Parathyroid adenoma (tissue), 2 donors: ENCODE measurements at regions not wholly inside any gene's neighbourhood (a gene's known extent, or its start where the extent isn't known, plus 50 kb on each side); places are given as distances from the start of the nearest gene placed in this dataset.

Experiments
- H2AFZ ChIP-seq: fragments of 300-600 bp; sonication (generic); one replicate; pipeline ENCODE4 v1.7.0; 2017; ENCODE audit warnings: antibody characterized with exemption, mild to moderate bottlenecking
- H3K27ac ChIP-seq: fragments of 300-600 bp; sonication (generic); one replicate; pipeline ENCODE4 v1.7.0; 2017
- H3K27me3 ChIP-seq: fragments of 300-600 bp; sonication (generic); one replicate; pipeline ENCODE4 v1.7.0; 2017; ENCODE audit warnings: low read length; ENCODE audit not compliant: control insufficient read depth, insufficient read depth
- H3K36me3 ChIP-seq: fragments of 300-600 bp; sonication (generic); one replicate; pipeline ENCODE4 v1.7.0; 2017; ENCODE audit warnings: low read length; ENCODE audit not compliant: control insufficient read depth, insufficient read depth
- H3K4me1 ChIP-seq: fragments of 300-600 bp; sonication (generic); one replicate; pipeline ENCODE4 v1.7.0; 2017; ENCODE audit warnings: control low read depth
- H3K4me2 ChIP-seq: fragments of 300-600 bp; sonication (generic); one replicate; pipeline ENCODE4 v1.7.0; 2017; ENCODE audit warnings: low read length
- H3K4me3 ChIP-seq: fragments of 300-600 bp; sonication (generic); one replicate; pipeline ENCODE4 v1.7.0; 2017; ENCODE audit warnings: low read depth, low read length
- H3K79me2 ChIP-seq: fragments of 300-600 bp; sonication (generic); one replicate; pipeline ENCODE4 v1.7.0; 2017; ENCODE audit warnings: control low read depth
- H3K9ac ChIP-seq: fragments of 300-600 bp; sonication (generic); one replicate; pipeline ENCODE4 v1.7.0; 2017; ENCODE audit warnings: mild to moderate bottlenecking
- H3K9me3 ChIP-seq: fragments of 300-600 bp; sonication (generic); one replicate; pipeline ENCODE4 v1.7.0; 2017; ENCODE audit warnings: low read length; ENCODE audit not compliant: control insufficient read depth
- TF ChIP-seq, protein P1 (sequence below): fragments of 300-600 bp; sonication (generic); IDR thresholded peaks from one replicate; pipeline ENCODE4 v1.7.0; 2017; ENCODE audit warnings: antibody characterized with exemption, mild to moderate bottlenecking
- donor health status: primary hyperparathyroidism.

DNA sequence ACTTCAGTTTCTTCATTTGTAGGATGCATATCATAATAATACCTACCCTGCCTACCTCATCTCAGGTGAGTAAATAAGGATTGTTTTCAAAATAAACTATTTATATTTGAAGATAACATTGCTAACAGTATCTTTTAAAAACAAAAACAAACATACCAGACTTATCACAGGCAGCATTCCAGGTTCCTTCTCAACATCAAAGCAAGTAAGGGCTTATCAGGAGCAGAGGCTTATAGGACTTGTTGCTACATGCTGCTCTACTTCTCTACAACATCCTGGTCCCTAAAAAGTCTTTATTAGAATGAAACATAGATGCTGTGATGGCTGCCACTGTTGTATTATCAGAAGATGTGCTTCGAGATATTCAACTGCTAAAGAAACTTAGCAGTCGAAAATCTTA is 149.2 kb upstream of the PRDM1 start:
- Histone ChIP-seq H2AFZ (no peak overlapping the region), H3K27ac (no peak overlapping the region), H3K9me3 (no peaks in the 10 kb centered on the region), H3K4me1 (no peaks in the 10 kb centered on the region), H3K4me3 (no peak overlapping the region), H3K79me2 (no peaks in the 10 kb centered on the region), H3K4me2 (no peak overlapping the region), H3K27me3 (no peaks in the 10 kb centered on the region), H3K36me3 (no peaks in the 10 kb centered on the region), H3K9ac (no peak overlapping the region)
- TF ChIP-seq, protein P1, sequence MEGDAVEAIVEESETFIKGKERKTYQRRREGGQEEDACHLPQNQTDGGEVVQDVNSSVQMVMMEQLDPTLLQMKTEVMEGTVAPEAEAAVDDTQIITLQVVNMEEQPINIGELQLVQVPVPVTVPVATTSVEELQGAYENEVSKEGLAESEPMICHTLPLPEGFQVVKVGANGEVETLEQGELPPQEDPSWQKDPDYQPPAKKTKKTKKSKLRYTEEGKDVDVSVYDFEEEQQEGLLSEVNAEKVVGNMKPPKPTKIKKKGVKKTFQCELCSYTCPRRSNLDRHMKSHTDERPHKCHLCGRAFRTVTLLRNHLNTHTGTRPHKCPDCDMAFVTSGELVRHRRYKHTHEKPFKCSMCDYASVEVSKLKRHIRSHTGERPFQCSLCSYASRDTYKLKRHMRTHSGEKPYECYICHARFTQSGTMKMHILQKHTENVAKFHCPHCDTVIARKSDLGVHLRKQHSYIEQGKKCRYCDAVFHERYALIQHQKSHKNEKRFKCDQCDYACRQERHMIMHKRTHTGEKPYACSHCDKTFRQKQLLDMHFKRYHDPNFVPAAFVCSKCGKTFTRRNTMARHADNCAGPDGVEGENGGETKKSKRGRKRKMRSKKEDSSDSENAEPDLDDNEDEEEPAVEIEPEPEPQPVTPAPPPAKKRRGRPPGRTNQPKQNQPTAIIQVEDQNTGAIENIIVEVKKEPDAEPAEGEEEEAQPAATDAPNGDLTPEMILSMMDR: no peak

DNA sequence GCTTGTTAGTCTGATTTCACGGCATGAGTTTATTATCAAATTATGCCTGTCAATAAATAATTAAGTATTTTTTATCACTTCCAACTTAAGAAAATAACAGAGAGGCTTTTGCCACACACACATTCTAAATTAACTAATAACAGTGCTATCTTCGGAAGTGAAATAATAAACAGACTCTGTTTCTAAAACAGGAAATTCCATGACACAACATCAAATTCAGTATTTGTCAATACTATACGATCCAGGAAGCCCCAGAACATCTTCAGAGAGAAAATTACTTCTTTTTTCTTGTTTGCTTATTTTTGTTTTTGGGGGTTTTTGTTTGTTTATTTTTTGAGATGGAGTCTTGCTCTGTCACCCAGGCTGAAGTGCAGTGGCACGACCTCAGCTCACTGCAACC is 150.7 kb upstream of the PRDM1 start:
- TF ChIP-seq, protein P1: no peak
- Histone ChIP-seq H3K4me1 (no peaks in the 10 kb centered on the region), H3K9ac (no peak overlapping the region), H3K9me3 (no peaks in the 10 kb centered on the region), H3K4me3 (no peak overlapping the region), H2AFZ (no peak overlapping the region), H3K27ac (no peak overlapping the region), H3K36me3 (no peaks in the 10 kb centered on the region), H3K27me3 (no peaks in the 10 kb centered on the region), H3K4me2 (no peak overlapping the region), H3K79me2 (no peaks in the 10 kb centered on the region)

GRCh38 chr6:105934708-105935107 is 151.4 kb upstream of the PRDM1 start:
- Histone ChIP-seq H3K79me2 (no peaks in the 10 kb centered on the region), H3K27ac (no peak overlapping the region), H3K9ac (no peak overlapping the region), H3K27me3 (no peaks in the 10 kb centered on the region), H3K36me3 (no peaks in the 10 kb centered on the region), H3K9me3 (no peaks in the 10 kb centered on the region), H3K4me1 (no peaks in the 10 kb centered on the region), H2AFZ (no peak overlapping the region), H3K4me2 (no peak overlapping the region), H3K4me3 (no peak overlapping the region)
- TF ChIP-seq, protein P1: no peak

- Histone ChIP-seq H3K9me3 (no peaks in the 10 kb centered on the region), H3K4me3 (no peak overlapping the region), H3K27me3 (no peaks in the 10 kb centered on the region), H3K4me2 (no peak overlapping the region), H3K36me3 (no peaks in the 10 kb centered on the region), H3K9ac (no peak overlapping the region), H2AFZ (no peak overlapping the region), H3K27ac (no peak overlapping the region), H3K4me1 (no peaks in the 10 kb centered on the region), H3K79me2 (no peaks in the 10 kb centered on the region)
- TF ChIP-seq, protein P1: no peak
Measured at GRCh38 chr6:105932440-105932839, 153.7 kb upstream of the PRDM1 start.

DNA sequence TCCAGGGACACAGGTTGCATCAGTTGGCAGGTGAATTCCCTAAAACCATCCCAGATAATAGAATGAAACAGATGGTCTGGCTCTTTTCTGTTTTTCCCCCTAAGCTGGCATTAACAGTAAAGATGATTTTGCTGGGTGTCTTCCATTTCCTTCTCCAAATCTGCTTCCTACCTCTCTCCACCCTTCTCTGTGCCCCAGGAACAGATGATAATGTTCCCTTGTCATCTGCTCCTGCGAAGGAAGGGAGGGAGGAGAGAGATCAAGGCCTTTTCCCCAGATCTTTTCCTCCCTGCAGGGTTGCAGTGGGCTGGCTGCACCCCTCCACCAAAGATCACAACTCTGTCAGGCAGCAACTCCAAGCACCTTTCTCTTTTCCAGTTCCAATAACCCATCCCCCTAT is 156.5 kb upstream of the PRDM1 start:
- Histone ChIP-seq H3K79me2 (no peaks in the 10 kb centered on the region), H3K27me3 (no peaks in the 10 kb centered on the region), H3K9ac (no peak overlapping the region), H3K36me3 (no peaks in the 10 kb centered on the region), H3K9me3 (no peaks in the 10 kb centered on the region), H2AFZ (no peak overlapping the region), H3K4me3 (no peak overlapping the region), H3K4me1 (no peaks in the 10 kb centered on the region), H3K4me2 (no peak overlapping the region), H3K27ac (no peak overlapping the region)
- TF ChIP-seq, protein P1: no peak
